ENCODE measurements at regions not wholly inside any gene's neighbourhood (a gene's known extent, or its start where the extent isn't known, plus 50 kb on each side); places are given as distances from the start of the nearest gene placed in this dataset.

GRCh38 chr5:107766439-107766838 lies 95.7 kb upstream of the EFNA5 start:
- Histone ChIP-seq H3K4me3 (no peak overlapping the region), H3K27me3 (ENCODE audit: insufficient read depth, low read depth) (no peaks in the 10 kb centered on the region), H3K9me2 (ENCODE audit: insufficient read depth) (no peaks in the 10 kb centered on the region), H3K4me1 (replicated peaks; ENCODE audit: insufficient read depth) (no peaks in the 10 kb centered on the region), H3K9me3 (ENCODE audit: insufficient read depth, low read depth) (no peaks in the 10 kb centered on the region), H3K27ac (no peak overlapping the region), H3K4me2 (no peak overlapping the region), H4K20me1 (ENCODE audit: insufficient read depth) (no peaks in the 10 kb centered on the region), H3K36me3 (ENCODE audit: low read depth) (no peaks in the 10 kb centered on the region), H2AFZ (no peak overlapping the region), H3F3A (ENCODE audit: insufficient read depth, low read depth) (no peaks in the 10 kb centered on the region), H3K79me2 (ENCODE audit: low read depth) (no peaks in the 10 kb centered on the region)
- ChIA-PET POLR2A (ENCODE audit: unreplicated experiment) (no interaction called here), CTCF (no interaction called here)
- TF ChIP-seq CTCF (conservative IDR thresholded peaks at IDR 0.05), result no peak
- TF ChIP-seq EZH2 (IDR thresholded peaks at IDR 0.05; ENCODE audit: low read depth), result no peak
- DNase-seq, result no peak
- intact Hi-C loops (cut with micrococcal nuclease; ENCODE audit: unreplicated experiment), result no loop called here
- no TSS peak for BruUV-seq (replicated peaks)

GRCh38 chr5:107765805-107766063 lies 95.0 kb upstream of the EFNA5 start:
- H4K20me1 ChIP-seq (ENCODE audit: insufficient read depth), result no peaks in the 10 kb centered on the region
- no peaks in the 10 kb centered on the region for H3K4me1 ChIP-seq (replicated peaks; ENCODE audit: insufficient read depth)
- intact Hi-C loops (cut with micrococcal nuclease; ENCODE audit: unreplicated experiment), result no loop called here
- H3K27ac ChIP-seq, result no peak overlapping the region
- H3K79me2 ChIP-seq (ENCODE audit: low read depth), result no peaks in the 10 kb centered on the region
- no peak overlapping the region for H3K4me3 ChIP-seq
- H3F3A ChIP-seq (ENCODE audit: insufficient read depth, low read depth), result no peaks in the 10 kb centered on the region
- no peak for DNase-seq
- H2AFZ ChIP-seq, result no peak overlapping the region
- no peaks in the 10 kb centered on the region for H3K9me3 ChIP-seq (ENCODE audit: insufficient read depth, low read depth)
- no TSS peak for BruUV-seq (replicated peaks)
- POLR2A ChIA-PET (ENCODE audit: unreplicated experiment), result no interaction called here
- CTCF ChIA-PET, result no interaction called here
- no peaks in the 10 kb centered on the region for H3K36me3 ChIP-seq (ENCODE audit: low read depth)
- H3K4me2 ChIP-seq, result no peak overlapping the region
- H3K27me3 ChIP-seq (ENCODE audit: insufficient read depth, low read depth), result no peaks in the 10 kb centered on the region
- H3K9me2 ChIP-seq (ENCODE audit: insufficient read depth), result no peaks in the 10 kb centered on the region
- TF ChIP-seq CTCF (conservative IDR thresholded peaks at IDR 0.05) (no peak), EZH2 (IDR thresholded peaks at IDR 0.05; ENCODE audit: low read depth) (no peak)

GRCh38 chr5:107764976-107765804 lies 94.5 kb upstream of the EFNA5 start:
- Histone ChIP-seq H3F3A (ENCODE audit: insufficient read depth, low read depth) (no peaks in the 10 kb centered on the region), H2AFZ (no peak overlapping the region), H3K4me1 (replicated peaks; ENCODE audit: insufficient read depth) (no peaks in the 10 kb centered on the region), H3K79me2 (ENCODE audit: low read depth) (no peaks in the 10 kb centered on the region), H3K27me3 (ENCODE audit: insufficient read depth, low read depth) (no peaks in the 10 kb centered on the region), H3K27ac (no peak overlapping the region), H3K9me2 (ENCODE audit: insufficient read depth) (no peaks in the 10 kb centered on the region), H3K9me3 (ENCODE audit: insufficient read depth, low read depth) (no peaks in the 10 kb centered on the region), H3K4me2 (no peak overlapping the region), H3K4me3 (no peak overlapping the region), H3K36me3 (ENCODE audit: low read depth) (no peaks in the 10 kb centered on the region), H4K20me1 (ENCODE audit: insufficient read depth) (no peaks in the 10 kb centered on the region)
- no TSS peak for BruUV-seq (replicated peaks)
- DNase-seq, result no peak
- TF ChIP-seq EZH2 (IDR thresholded peaks at IDR 0.05; ENCODE audit: low read depth) (no peak), CTCF (conservative IDR thresholded peaks at IDR 0.05) (no peak)
- ChIA-PET POLR2A (ENCODE audit: unreplicated experiment) (no interaction called here), CTCF (no interaction called here)
- intact Hi-C loops (cut with micrococcal nuclease; ENCODE audit: unreplicated experiment), result no loop called here

Data from PC-9 (cell line).